Vagina (tissue), 2 donors: ENCODE measurements at regions not wholly inside any gene's neighbourhood (a gene's known extent, or its start where the extent isn't known, plus 50 kb on each side); places are given as distances from the start of the nearest gene placed in this dataset.

Experiments used
- CTCF ChIP-seq, 3 experiments: fragments of 450-650 bp in 2 of 3; fragments of 200-600 bp in 1 of 3; sonication (generic) in 1 of 3; IDR thresholded peaks; one replicate each; pipeline ENCODE4 v1.5.1; 2017 to 2019; ENCODE audit warnings: antibody characterized with exemption in 3 of 3, mild to moderate bottlenecking in 2 of 3, moderate library complexity in 2 of 3
- POLR2AphosphoS5 ChIP-seq, 2 donors: sonication (generic); formaldehyde crosslinking; IDR thresholded peaks; one replicate each; pipeline ENCODE4 v1.9.0; 2017; ENCODE audit warnings: antibody characterized with exemption in 2 of 2, mild to moderate bottlenecking in 2 of 2, low read depth in 1 of 2; ENCODE audit not compliant: insufficient read depth in 1 of 2

- TF ChIP-seq POLR2AphosphoS5 (IDR thresholded peaks at IDR 0.05; ENCODE audit: insufficient read depth in 1 of 2, low read depth in 1 of 2) (no peak), CTCF (IDR thresholded peaks at IDR 0.05) (no peak)
These were observed 63.6 kb upstream of the EYA2 start for GRCh38 chr20:46830886-46831632.
